ENCODE measurements at regions not wholly inside any gene's neighbourhood (a gene's known extent, or its start where the extent isn't known, plus 50 kb on each side); places are given as distances from the start of the nearest gene placed in this dataset.

GRCh38 chr2:41241325-41242000, 789.6 kb upstream of the SLC8A1 start:
- TF ChIP-seq CTCF (conservative IDR thresholded peaks at IDR 0.05 in 1 of 2, IDR thresholded peaks at IDR 0.05 in 1 of 2; ENCODE audit: low read depth in 1 of 2, low read length in 2 of 2) (no peak), EZH2 (IDR thresholded peaks at IDR 0.05; ENCODE audit: low read length, missing control alignments) (no peak)

Measured in fibroblast of lung (primary cell).